C4-2B (cell line): ENCODE measurements at regions not wholly inside any gene's neighbourhood (a gene's known extent, or its start where the extent isn't known, plus 50 kb on each side); places are given as distances from the start of the nearest gene placed in this dataset.

Source experiments
- H3K27ac ChIP-seq: fragments of 450-650 bp; 2 replicates; pipeline ENCODE4 v1.5.1; 2017
- ZFX ChIP-seq: fragments of 450-650 bp; IDR thresholded peaks from 2 replicates; pipeline ENCODE4 v1.6.1; 2017
- TF ChIP-seq, protein P1 (sequence below): fragments of 450-650 bp; conservative IDR thresholded peaks from 2 replicates; pipeline ENCODE4 v1.5.1; 2017; ENCODE audit warnings: mild to moderate bottlenecking

DNA sequence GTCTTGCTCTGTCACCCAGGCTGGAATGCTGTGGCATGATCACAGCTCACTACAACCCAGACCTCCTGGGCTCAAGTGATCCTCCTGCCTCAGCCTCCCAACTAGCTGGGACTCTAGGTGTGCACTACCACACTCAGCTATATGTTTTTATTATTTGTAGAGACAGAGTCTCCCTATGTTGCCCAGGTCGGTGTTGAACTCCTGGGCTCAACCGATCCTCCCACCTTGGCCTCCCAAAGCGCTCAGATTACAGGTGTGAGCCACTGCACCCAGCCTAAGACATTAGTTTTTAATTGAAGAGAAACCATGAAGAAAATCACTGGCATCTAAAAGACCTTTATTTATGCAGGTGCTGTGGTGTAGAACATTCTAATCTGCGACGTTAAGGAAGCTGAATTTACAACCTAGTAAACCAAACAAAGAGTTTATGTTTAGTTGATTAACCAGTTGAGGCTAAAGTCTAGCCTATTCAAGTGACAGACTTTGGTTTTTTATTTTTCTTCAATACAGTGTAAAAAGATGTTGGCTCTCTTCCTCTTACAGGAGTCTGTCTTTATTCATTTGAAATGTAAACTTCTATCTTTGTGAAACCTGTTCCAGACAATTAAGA lies 52.5 kb upstream of the NBL1 start:
- peak overlapping the region; percentile 68 for H3K27ac ChIP-seq
- TF ChIP-seq ZFX: no peak
- TF ChIP-seq, protein P1, sequence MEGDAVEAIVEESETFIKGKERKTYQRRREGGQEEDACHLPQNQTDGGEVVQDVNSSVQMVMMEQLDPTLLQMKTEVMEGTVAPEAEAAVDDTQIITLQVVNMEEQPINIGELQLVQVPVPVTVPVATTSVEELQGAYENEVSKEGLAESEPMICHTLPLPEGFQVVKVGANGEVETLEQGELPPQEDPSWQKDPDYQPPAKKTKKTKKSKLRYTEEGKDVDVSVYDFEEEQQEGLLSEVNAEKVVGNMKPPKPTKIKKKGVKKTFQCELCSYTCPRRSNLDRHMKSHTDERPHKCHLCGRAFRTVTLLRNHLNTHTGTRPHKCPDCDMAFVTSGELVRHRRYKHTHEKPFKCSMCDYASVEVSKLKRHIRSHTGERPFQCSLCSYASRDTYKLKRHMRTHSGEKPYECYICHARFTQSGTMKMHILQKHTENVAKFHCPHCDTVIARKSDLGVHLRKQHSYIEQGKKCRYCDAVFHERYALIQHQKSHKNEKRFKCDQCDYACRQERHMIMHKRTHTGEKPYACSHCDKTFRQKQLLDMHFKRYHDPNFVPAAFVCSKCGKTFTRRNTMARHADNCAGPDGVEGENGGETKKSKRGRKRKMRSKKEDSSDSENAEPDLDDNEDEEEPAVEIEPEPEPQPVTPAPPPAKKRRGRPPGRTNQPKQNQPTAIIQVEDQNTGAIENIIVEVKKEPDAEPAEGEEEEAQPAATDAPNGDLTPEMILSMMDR: no peak

DNA sequence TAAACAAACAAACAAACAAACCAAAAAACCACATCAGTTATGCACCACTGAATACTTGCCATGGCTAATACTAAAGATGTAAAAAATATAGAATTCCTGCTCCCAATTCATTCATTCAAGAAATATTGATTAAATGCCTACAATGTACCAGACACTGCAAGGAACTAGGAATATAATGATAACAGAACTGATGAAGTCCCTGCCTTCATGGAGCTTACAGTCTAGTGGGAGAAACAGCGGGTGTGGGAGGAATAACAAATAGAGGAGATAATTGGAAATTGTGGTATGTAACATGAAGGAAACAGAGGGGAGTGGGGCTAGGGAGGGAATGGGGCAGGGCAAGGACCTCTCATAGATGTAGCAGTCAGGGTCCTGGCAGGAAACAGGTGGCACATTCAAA lies 58.6 kb upstream of the NBL1 start:
- TF ChIP-seq, protein P1: no peak
- no peak for TF ChIP-seq ZFX
- H3K27ac ChIP-seq: no peak overlapping the region

DNA sequence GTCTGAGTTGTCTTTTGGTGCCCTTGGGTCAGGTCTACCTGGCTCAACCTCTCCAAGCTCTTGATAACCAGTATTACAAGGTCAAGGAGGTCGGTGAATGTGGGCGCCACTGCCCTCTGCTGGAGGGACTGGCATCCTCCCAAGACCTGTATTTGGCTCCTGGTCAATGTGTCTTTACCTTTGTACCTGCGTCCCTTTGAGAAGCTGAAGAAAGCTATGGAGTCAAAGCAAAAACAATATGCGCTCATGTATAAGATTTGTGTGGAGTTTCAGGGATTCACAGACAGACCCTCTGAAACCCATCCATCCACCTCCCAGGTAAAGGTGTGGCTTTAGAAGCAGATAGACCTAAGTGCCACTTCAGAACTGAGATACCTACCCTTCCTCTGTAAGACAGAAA lies 61.8 kb upstream of the NBL1 start:
- TF ChIP-seq ZFX: no peak
- TF ChIP-seq, protein P1: peak; percentile 61
- H3K27ac ChIP-seq: no peak overlapping the region

DNA sequence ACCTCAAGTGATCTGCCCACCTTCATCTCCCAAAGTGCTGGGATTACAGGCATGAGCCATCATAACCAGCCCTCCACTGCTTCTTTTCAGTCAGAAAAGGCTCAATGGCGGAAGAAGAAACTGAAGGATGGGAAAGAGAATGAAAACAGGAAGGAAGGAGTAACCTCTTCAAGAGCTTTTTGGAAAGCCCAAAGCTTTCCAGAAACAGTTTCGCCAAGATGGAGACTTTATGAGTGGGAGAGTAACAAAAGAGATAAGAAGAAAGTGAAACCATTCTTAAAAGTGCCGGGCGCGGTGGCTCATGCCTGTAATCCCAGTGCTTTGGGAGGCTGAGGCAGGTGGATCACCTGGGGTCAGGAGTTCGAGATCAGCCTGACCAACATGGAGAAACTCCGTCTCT lies 62.7 kb upstream of the NBL1 start:
- no peak overlapping the region for H3K27ac ChIP-seq
- TF ChIP-seq ZFX: no peak

DNA sequence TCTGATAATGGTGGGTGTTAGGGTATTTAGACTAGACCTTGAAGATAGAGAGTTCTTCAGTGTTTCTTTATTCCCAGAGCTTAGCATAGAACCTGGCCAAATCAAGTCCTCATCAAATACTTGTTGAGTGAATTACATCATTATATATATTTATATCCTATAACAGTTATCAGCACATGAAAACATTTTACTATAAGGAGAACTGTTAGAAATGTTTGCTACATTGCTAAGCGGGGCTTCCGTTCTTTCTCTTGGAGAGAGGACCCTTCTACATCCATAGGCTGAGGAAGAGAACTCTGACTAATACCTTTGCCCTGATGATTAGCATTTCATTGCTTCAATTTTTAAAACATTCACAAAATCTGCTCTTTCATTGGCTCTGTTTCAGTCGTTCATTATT lies 66.5 kb upstream of the NBL1 start:
- TF ChIP-seq, protein P1: no peak
- no peak for TF ChIP-seq ZFX
- no peak overlapping the region for H3K27ac ChIP-seq

DNA sequence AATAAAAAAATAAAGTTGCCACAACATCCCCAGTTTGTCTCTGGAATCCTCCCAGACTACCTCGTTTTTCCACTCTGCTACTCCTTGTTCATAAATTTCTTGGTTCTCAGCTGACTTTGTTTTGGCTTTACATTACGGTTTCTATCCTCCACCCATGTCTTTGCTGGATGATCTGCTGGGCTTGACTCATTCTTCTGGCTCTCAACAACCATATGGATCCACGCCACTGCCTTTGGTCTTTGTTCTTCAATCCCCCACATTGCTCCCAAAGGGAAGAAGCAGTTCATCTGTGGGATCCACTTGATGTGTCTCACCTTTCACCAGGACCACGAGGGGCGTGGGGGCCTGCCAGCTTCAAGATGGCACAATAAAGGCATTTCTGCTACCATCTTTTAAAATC lies 67.1 kb upstream of the NBL1 start:
- no peak for TF ChIP-seq ZFX
- H3K27ac ChIP-seq: no peak overlapping the region

DNA sequence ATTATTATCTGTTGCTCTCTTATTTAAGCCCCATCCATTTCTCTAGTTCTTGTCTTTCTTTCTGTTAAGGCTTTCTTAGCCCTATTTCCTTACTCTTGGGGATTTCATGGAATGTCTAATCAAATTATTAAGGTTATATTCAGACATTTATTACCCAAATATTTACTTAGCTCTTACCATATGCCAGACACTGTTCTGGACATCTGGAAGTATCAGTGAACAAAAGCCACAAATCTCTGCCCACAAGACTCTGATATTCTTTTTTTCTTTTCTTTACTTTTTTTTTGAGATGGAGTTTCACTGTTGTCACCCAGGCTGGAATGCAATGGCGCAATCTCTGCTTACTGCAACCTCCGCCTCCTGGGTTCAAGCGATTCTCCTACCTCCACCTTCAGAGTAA lies 74.3 kb upstream of the NBL1 start:
- no peak overlapping the region for H3K27ac ChIP-seq
- TF ChIP-seq, protein P1: no peak
- no peak for TF ChIP-seq ZFX

DNA sequence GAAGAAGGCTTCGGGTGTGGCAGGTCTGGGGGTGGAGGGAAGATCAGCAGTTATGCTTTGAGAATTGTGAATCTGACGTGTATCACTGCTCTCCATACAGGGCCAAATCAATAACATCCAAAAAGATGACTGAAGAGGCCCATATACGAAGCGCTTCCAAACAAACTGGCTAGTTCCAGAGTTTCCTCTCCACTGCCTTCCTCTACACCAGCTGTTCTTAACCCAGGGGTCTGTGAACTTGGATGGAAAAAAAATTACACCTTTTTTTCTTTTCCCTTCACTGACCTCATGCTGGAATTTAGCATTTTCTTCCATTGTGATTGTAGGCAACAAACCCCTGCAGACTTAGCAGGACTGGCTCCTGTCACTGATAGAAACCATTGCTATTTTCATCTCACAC lies 77.1 kb upstream of the NBL1 start:
- no peak overlapping the region for H3K27ac ChIP-seq
- TF ChIP-seq ZFX: no peak
- TF ChIP-seq, protein P1: no peak
